Cardiac muscle cell (in vitro differentiated cells and primary cell): ENCODE measurements at regions not wholly inside any gene's neighbourhood (a gene's known extent, or its start where the extent isn't known, plus 50 kb on each side); places are given as distances from the start of the nearest gene placed in this dataset.

Experiments
- DNase-seq, 2 donors: peaks; one replicate each; pipeline versions ENCODE4 v3.0.0 to v3.0.0-alpha.2; 2010 to 2017; ENCODE audit warnings: low read depth in 1 of 2, low spot score in 1 of 2
- H3K27ac ChIP-seq: fragments of 200-600 bp; sonication (generic); 2 replicates; pipeline ENCODE4 v1.5.1; 2016
- H3K27me3 ChIP-seq: fragments of 200-600 bp; sonication (generic); 2 replicates; pipeline ENCODE4 v1.6.0; 2016; ENCODE audit warnings: control low read depth
- H3K36me3 ChIP-seq: fragments of 200-600 bp; sonication (generic); 2 replicates; pipeline ENCODE4 v1.5.1; 2016; ENCODE audit warnings: control low read depth
- H3K4me1 ChIP-seq: fragments of 200-600 bp; sonication (generic); 2 replicates; pipeline ENCODE4 v1.8.1; 2017; ENCODE audit warnings: low read depth, mild to moderate bottlenecking, mixed run types
- H3K4me3 ChIP-seq: fragments of 200-600 bp; sonication (generic); 2 replicates; pipeline ENCODE4 v1.5.1; 2016; ENCODE audit warnings: mild to moderate bottlenecking
- H3K9me3 ChIP-seq: fragments of 200-600 bp; sonication (generic); 2 replicates; pipeline ENCODE4 v1.5.1; 2017; ENCODE audit warnings: low read depth, mild to moderate bottlenecking, control low read depth
- TF ChIP-seq, protein P1 (sequence below): IDR thresholded peaks from 2 replicates; pipeline ENCODE4 v1.5.1; 2012; ENCODE audit warnings: low read depth, mild to moderate bottlenecking, low read length

DNA sequence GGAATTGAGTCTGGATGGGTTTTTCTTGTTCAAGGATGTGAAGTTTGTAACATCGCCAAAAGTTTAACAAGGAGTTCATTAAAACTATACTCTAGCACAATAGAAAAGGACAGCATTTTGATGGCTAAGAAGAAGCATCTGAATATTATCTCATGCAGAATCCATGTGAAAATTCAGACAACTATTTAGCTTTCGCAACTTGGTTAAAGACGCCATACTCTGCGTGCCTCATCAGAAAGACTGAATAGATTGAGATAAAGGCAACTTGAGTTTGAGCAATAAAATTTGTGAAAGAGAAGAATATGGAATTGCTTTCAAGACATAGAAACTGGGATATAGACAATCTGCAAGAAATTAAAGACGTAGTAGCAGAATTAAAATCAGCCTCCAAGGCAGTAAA, 151.1 kb upstream of the MYOCD start:
- Histone ChIP-seq H3K36me3 (no peaks in the 10 kb centered on the region), H3K4me3 (no peak overlapping the region), H3K27ac (no peak overlapping the region), H3K9me3 (no peaks in the 10 kb centered on the region), H3K4me1 (no peaks in the 10 kb centered on the region), H3K27me3 (no peaks in the 10 kb centered on the region)
- DNase-seq = no peak
- TF ChIP-seq, protein P1, sequence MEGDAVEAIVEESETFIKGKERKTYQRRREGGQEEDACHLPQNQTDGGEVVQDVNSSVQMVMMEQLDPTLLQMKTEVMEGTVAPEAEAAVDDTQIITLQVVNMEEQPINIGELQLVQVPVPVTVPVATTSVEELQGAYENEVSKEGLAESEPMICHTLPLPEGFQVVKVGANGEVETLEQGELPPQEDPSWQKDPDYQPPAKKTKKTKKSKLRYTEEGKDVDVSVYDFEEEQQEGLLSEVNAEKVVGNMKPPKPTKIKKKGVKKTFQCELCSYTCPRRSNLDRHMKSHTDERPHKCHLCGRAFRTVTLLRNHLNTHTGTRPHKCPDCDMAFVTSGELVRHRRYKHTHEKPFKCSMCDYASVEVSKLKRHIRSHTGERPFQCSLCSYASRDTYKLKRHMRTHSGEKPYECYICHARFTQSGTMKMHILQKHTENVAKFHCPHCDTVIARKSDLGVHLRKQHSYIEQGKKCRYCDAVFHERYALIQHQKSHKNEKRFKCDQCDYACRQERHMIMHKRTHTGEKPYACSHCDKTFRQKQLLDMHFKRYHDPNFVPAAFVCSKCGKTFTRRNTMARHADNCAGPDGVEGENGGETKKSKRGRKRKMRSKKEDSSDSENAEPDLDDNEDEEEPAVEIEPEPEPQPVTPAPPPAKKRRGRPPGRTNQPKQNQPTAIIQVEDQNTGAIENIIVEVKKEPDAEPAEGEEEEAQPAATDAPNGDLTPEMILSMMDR = no peak

DNA sequence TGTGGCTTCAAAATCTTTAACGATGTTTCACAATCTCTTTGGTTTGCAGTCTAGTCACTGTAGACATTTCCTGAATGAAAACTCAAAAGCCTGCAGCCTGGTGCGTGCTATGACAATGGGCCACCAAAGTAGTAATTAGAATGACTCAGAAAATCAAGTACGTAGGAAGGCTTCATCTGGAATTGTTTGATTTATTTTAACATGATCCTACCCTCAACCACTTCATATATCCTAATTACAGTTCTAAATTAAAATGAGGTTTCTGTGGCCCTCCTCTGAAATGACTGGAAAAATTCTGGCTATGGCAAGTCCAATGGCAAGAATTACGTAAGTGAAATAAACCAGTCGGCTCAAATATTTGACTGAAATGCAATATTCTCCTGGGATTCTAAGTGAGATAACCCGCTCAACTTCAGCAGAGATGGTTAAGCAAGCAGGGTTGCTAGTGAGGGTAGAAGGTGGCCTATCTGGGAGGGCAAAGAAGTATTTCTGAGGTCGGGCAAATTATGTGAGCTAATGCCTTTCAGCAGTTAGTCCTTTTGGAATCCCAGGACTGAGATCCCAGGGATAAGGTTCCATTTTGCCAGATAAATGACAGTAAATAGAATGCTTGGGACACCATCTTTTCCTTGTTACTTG, 145.6 kb upstream of the MYOCD start:
- Histone ChIP-seq H3K4me3 (no peak overlapping the region), H3K27me3 (no peaks in the 10 kb centered on the region), H3K4me1 (peaks cover 21% of the 10 kb centered on the region), H3K27ac (no peak overlapping the region), H3K36me3 (no peaks in the 10 kb centered on the region), H3K9me3 (no peaks in the 10 kb centered on the region)
- TF ChIP-seq, protein P1 = no peak
- DNase-seq = no peak

DNA sequence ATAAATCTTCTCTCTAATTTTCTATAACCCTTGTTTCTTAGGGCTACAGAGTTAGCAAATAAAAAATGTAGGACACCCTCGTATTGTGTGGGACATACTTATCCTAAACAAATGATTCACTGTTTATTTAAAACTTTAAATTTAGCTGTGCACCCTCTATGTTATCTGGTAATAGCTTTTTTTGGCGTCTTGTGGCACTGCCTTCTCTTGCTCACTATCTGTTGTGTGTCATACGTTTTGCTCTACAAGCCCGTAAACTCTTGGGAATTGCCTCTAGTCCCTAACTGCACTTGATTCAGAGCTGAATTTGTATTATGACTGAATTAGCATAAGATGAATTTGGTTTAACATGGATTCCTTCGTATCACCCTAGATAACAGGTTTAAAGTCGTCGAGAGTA, 144.3 kb upstream of the MYOCD start:
- Histone ChIP-seq H3K36me3 (no peaks in the 10 kb centered on the region), H3K27me3 (no peaks in the 10 kb centered on the region), H3K27ac (no peak overlapping the region), H3K9me3 (no peaks in the 10 kb centered on the region), H3K4me1 (peaks cover 21% of the 10 kb centered on the region), H3K4me3 (no peak overlapping the region)
- no peak for DNase-seq
- TF ChIP-seq, protein P1 = no peak

DNA sequence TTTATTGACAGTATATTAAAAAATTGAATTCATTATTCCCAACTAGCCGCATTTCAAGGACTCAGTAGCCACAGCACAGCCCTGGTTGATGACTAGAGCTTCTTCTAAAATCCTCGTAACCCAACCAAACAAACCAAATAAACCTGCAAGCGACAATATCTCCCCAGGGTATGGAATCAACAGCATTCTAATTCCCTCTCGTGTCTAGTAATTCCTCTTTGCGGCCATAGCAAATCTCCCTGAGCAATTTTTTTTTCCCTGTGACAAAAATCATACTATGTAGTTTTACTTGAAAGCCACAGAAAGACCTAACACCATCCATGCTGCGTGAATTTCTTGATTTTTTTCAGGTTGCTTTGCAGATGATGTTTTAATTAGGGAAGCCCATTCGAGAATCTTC, 143.4 kb upstream of the MYOCD start:
- no peak overlapping the region for H3K4me3 ChIP-seq
- TF ChIP-seq, protein P1 = no peak
- H3K27me3 ChIP-seq = no peaks in the 10 kb centered on the region
- H3K4me1 ChIP-seq = peaks cover 21% of the 10 kb centered on the region
- no peaks in the 10 kb centered on the region for H3K36me3 ChIP-seq
- peak overlapping the region; percentile 20 for H3K27ac ChIP-seq
- no peaks in the 10 kb centered on the region for H3K9me3 ChIP-seq
- DNase-seq = no peak

DNA sequence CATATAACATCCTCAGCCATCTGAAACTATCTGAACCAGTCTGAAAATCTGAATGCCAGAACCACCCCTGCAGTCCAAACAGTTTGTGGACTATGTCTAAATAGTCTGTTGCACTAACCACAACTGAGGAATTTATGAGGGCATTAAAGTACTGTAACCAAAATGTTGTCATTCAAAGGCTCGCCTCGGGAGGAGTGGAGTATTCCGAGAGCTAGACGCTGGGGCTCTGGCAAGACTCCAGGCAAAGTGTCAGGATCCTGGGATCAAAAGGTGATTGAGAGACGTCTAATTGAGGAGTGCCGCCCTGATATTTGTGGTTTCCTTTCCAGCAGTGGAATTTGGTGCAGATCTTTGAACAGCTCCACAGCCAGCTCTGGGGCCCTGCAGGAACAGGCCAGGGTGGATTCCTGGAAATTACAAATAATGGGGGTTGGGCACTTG, 142.9 kb upstream of the MYOCD start:
- Histone ChIP-seq H3K4me3 (no peak overlapping the region), H3K27me3 (no peaks in the 10 kb centered on the region), H3K9me3 (no peaks in the 10 kb centered on the region), H3K27ac (peak overlapping the region; percentile 20), H3K4me1 (peaks cover 21% of the 10 kb centered on the region), H3K36me3 (no peaks in the 10 kb centered on the region)
- TF ChIP-seq, protein P1 = no peak
- peak; percentile 18 to 58 for DNase-seq

DNA sequence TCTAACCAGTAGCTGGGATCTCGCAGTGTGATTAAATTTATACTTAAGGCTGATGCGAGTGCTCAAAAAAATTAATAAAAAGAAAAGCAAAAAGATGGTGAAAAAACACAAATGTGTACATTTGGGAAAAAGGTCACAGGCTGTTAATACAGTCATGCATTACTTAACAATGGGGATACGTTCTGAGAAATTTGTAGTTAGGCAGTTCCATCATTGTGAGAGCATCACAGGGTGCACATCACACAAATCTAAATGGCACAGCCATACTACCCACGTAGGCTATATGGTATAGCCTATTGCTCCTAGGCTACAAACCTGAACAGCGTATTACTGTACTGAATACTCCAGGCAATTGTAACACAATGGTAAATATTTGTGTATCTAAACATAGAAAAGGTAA, 142.4 kb upstream of the MYOCD start:
- H3K36me3 ChIP-seq = no peaks in the 10 kb centered on the region
- H3K4me3 ChIP-seq = no peak overlapping the region
- no peaks in the 10 kb centered on the region for H3K9me3 ChIP-seq
- TF ChIP-seq, protein P1 = no peak
- peak overlapping the region; percentile 20 for H3K27ac ChIP-seq
- no peaks in the 10 kb centered on the region for H3K27me3 ChIP-seq
- no peak for DNase-seq
- peaks cover 21% of the 10 kb centered on the region for H3K4me1 ChIP-seq
